ENCODE measurements at regions not wholly inside any gene's neighbourhood (a gene's known extent, or its start where the extent isn't known, plus 50 kb on each side); places are given as distances from the start of the nearest gene placed in this dataset.

DNA sequence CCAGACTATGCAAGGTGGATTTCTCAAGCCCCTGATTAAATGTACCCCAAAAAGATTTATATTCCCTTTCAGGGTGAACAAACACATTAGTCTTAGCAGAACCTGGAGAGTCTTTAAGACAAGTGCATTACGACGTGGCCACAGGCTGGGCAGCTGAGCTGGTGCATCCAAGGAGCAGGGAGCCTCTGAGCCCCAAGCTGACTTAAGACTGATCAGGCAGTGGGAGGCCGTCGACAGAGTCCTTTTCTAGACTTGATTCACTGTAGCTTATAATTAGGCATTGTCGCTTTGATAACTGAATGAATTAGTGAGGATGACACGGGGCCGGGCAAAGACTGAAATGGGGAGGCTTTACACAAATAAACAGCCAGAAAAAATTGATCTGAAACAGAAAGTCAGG is 353.2 kb downstream of the GPAM start:
- Histone ChIP-seq H3K4me3 (no peak overlapping the region), H3K4me2 (no peak overlapping the region), H3K9me3 (no peaks in the 10 kb centered on the region), H3K4me1 (no peaks in the 10 kb centered on the region), H3K27ac (no peak overlapping the region)
- ATAC-seq (no peak), FAIRE-seq (no peak), DNase-seq (ENCODE audit: low read depth in 1 of 2, low spot score in 1 of 2) (no peak)
- CTCF ChIA-PET, result no interaction called here
- POLR2A ChIA-PET, result no interaction called here
- 1% methylated on average over 7 of the region's 7 CpGs for WGBS (ENCODE audit: missing lambda C conversion rate)
- TF ChIP-seq RARB (CRISPR knock-in tag; IDR thresholded peaks at IDR 0.05) (no peak), FOSB (CRISPR knock-in tag; IDR thresholded peaks at IDR 0.05) (no peak), ZC3H11A (IDR thresholded peaks at IDR 0.05) (no peak), HEYL (CRISPR knock-in tag; IDR thresholded peaks at IDR 0.05) (no peak), FOSL2 (IDR thresholded peaks at IDR 0.05) (no peak), FOSL2 (CRISPR knock-in tag; IDR thresholded peaks at IDR 0.05) (no peak), EP300 (IDR thresholded peaks at IDR 0.05) (no peak), POLR2A (IDR thresholded peaks at IDR 0.05; ENCODE audit: low read length) (no peak), KDM5A (IDR thresholded peaks at IDR 0.05) (no peak), RFX5 (IDR thresholded peaks at IDR 0.05) (no peak)
- TF ChIP-seq, protein P1, sequence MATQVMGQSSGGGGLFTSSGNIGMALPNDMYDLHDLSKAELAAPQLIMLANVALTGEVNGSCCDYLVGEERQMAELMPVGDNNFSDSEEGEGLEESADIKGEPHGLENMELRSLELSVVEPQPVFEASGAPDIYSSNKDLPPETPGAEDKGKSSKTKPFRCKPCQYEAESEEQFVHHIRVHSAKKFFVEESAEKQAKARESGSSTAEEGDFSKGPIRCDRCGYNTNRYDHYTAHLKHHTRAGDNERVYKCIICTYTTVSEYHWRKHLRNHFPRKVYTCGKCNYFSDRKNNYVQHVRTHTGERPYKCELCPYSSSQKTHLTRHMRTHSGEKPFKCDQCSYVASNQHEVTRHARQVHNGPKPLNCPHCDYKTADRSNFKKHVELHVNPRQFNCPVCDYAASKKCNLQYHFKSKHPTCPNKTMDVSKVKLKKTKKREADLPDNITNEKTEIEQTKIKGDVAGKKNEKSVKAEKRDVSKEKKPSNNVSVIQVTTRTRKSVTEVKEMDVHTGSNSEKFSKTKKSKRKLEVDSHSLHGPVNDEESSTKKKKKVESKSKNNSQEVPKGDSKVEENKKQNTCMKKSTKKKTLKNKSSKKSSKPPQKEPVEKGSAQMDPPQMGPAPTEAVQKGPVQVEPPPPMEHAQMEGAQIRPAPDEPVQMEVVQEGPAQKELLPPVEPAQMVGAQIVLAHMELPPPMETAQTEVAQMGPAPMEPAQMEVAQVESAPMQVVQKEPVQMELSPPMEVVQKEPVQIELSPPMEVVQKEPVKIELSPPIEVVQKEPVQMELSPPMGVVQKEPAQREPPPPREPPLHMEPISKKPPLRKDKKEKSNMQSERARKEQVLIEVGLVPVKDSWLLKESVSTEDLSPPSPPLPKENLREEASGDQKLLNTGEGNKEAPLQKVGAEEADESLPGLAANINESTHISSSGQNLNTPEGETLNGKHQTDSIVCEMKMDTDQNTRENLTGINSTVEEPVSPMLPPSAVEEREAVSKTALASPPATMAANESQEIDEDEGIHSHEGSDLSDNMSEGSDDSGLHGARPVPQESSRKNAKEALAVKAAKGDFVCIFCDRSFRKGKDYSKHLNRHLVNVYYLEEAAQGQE (IDR thresholded peaks at IDR 0.05), result no peak

DNA sequence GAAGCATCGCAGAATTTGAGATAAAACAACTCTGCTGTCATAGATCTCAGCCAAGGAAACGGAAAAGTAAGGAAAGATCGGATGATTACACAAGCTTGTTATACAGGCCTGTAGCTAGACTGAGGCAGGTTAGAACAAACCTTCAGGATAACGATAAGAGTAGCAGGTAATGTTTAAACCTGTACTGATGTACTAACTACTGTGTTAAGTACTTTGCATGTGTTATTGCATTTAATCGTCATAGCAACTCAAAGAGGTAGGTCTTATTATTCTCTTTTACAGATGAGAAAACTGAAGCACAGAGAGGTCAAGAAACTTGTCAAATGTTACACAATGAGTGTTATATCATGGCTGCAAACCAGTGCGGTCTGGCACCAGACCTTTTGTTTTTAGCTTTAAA is 352.5 kb downstream of the GPAM start:
- ChIA-PET POLR2A (no interaction called here), CTCF (no interaction called here)
- TF ChIP-seq NR3C1 (IDR thresholded peaks at IDR 0.05) (no peak), CEBPB (IDR thresholded peaks at IDR 0.05) (no peak), MAZ (IDR thresholded peaks at IDR 0.05; ENCODE audit: borderline replicate concordance, low read depth, low read length) (no peak), ESRRA (IDR thresholded peaks at IDR 0.05; ENCODE audit: borderline replicate concordance, low read length) (no peak), JUNB (IDR thresholded peaks at IDR 0.05) (no peak), FOXS1 (CRISPR knock-in tag; IDR thresholded peaks at IDR 0.05) (no peak)
- TF ChIP-seq, protein P2, sequence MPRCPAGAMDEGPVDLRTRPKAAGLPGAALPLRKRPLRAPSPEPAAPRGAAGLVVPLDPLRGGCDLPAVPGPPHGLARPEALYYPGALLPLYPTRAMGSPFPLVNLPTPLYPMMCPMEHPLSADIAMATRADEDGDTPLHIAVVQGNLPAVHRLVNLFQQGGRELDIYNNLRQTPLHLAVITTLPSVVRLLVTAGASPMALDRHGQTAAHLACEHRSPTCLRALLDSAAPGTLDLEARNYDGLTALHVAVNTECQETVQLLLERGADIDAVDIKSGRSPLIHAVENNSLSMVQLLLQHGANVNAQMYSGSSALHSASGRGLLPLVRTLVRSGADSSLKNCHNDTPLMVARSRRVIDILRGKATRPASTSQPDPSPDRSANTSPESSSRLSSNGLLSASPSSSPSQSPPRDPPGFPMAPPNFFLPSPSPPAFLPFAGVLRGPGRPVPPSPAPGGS (IDR thresholded peaks at IDR 0.05), result no peak
- TF ChIP-seq, protein P3, sequence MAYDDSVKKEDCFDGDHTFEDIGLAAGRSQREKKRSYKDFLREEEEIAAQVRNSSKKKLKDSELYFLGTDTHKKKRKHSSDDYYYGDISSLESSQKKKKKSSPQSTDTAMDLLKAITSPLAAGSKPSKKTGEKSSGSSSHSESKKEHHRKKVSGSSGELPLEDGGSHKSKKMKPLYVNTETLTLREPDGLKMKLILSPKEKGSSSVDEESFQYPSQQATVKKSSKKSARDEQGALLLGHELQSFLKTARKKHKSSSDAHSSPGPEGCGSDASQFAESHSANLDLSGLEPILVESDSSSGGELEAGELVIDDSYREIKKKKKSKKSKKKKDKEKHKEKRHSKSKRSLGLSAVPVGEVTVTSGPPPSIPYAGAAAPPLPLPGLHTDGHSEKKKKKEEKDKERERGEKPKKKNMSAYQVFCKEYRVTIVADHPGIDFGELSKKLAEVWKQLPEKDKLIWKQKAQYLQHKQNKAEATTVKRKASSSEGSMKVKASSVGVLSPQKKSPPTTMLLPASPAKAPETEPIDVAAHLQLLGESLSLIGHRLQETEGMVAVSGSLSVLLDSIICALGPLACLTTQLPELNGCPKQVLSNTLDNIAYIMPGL (CRISPR knock-in tag; IDR thresholded peaks at IDR 0.05; ENCODE audit: borderline replicate concordance), result no peak
- Histone ChIP-seq H3K4me1 (no peaks in the 10 kb centered on the region), H3K4me3 (no peak overlapping the region), H3K4me2 (no peak overlapping the region), H3K9me3 (no peaks in the 10 kb centered on the region), H3K27ac (no peak overlapping the region)
- no peak for ATAC-seq
- no peak for FAIRE-seq
- no peak for DNase-seq (ENCODE audit: low read depth in 1 of 2, low spot score in 1 of 2)
- 19% methylated on average over 6 of the region's 6 CpGs for WGBS (ENCODE audit: missing lambda C conversion rate)

DNA sequence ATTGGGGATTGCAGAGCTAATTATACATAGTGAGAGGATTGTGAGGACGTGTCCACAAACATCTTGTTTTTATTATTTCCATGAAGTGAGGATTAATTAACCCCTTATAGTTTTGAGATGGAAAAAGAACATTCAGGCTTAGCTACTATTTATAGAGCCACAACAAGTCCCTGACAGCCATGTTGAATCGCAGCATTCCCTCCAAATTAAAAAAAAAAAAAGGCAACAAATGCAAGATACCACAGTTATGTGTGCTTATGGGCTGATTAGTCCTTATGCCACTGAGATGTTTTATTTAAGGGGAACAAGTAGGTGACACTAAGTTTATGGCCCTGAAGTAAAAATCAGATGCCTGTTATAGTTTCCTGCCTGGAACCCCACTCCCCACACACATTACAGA is 350.3 kb downstream of the GPAM start:
- Histone ChIP-seq H3K27ac (no peak overlapping the region), H3K4me2 (no peak overlapping the region), H3K4me3 (no peak overlapping the region), H3K9me3 (no peaks in the 10 kb centered on the region), H3K4me1 (no peaks in the 10 kb centered on the region)
- 0% methylated on average over 2 of the region's 2 CpGs for WGBS (ENCODE audit: missing lambda C conversion rate)
- TF ChIP-seq CHD4 (IDR thresholded peaks at IDR 0.05; ENCODE audit: borderline replicate concordance), result no peak
- no peak for TF ChIP-seq ESRRA (IDR thresholded peaks at IDR 0.05; ENCODE audit: borderline replicate concordance, low read length)
- no peak for TF ChIP-seq ZNF302 (CRISPR knock-in tag; IDR thresholded peaks at IDR 0.05)
- TF ChIP-seq SREBF2 (IDR thresholded peaks at IDR 0.05), result no peak
- ATAC-seq (no peak), FAIRE-seq (no peak), DNase-seq (ENCODE audit: low read depth in 1 of 2, low spot score in 1 of 2) (no peak)
- ChIA-PET CTCF (no interaction called here), POLR2A (no interaction called here)
